GM21526 (cell line): ENCODE measurements at regions not wholly inside any gene's neighbourhood (a gene's known extent, or its start where the extent isn't known, plus 50 kb on each side); places are given as distances from the start of the nearest gene placed in this dataset.

Source experiments
- ATAC-seq: cut with Tn5 transposase; IDR thresholded peaks from one replicate; pipeline ENCODE4 v1.9.1; 2021; ENCODE audit warnings: moderate library complexity; ENCODE audit not compliant: unreplicated experiment, low FRiP score

DNA sequence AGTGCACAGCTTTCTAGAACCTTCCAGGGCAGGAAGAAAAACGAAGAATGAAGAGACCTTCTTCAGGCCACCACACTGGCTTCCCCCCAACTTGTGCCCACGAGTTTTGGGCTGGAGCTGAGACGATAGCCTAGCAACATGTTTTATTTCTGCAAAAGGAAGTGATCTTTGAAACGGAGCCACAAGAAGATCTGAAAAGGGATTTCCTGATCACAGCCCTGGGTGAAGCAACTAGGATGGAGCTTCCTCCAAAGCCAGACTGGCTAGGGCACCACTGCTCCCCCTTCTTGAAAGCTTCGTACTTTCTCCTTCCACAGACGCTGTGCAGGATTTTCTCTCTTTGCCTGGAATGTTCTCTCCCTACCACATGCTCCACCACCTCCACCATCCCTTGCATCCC is 418.3 kb downstream of the MED13L start:
- no peak for ATAC-seq

DNA sequence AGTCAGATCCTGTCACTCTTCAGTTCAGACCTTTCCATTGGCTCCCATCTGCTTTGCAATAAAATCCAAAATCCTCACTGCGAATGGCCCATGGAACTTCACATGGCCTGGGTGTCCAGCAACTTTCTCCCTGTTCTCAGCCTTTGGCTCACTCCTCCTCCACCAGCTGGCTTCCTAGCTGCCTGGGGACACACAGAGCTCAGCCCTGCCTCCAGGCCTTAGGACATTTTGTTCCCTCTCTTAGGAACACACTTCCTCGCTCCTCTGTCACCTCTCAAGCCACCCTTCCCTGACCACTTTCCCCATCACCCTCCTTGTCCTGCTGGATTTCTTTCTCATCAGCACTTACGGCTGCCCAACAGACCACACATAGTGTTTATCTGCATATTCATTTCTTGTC is 419.6 kb downstream of the MED13L start:
- no peak for ATAC-seq

DNA sequence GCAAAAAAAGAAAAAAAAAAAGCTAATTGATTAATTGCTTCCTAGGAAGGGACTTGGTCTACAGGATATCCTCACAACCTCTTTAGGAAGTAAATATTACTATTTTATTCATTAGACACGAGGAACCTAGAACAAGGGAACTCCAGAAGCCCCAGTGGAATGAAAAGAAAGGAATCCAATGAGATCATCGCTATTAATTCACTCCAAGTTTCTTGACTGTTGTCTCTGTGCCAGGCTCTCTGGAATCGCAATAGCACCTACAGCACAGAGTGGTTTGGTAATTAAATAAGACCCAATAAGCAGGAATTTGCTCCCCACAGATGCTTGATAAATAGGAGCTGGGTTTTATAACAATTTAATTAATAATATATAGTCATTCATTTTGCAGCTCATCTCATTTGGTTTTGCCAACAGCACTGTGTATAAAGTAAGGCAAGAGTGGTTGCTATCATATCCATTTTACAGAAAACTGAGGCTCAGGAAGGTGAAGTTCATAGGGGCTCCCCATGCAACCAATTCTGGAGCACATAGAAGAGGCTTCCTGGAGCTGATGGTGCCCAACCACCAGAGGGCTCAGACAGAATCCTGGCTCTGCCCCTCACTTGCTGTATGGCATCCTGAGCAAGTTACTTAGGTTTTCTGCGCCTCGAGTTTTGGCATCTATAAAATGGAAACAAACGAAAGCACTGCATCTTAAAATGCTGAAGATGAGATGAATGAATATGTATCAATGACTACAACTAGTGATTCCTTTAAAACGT is 420.2 kb downstream of the MED13L start:
- ATAC-seq, result no peak

GRCh38 chr12:115852054-115852453 is 425.4 kb downstream of the MED13L start:
- ATAC-seq, result no peak

DNA sequence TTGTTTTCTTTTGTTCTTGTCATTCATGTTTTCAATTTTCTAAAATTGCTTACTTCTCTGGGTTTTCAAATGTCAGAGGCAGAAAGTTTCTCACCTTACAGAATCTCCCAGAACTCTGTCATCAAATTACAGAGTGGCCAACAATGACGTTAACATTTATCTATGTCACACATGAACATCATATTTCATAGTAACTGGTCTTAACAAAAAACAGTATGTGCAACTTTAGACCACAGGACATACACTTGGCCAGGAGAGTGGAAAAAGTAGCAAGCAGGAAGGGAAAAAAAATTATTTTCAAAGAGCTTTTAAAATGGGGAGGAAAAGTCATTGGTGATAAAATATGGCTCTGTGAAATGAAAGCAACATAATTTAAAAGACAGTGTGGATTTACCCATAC is 426.5 kb downstream of the MED13L start:
- ATAC-seq, result no peak

DNA sequence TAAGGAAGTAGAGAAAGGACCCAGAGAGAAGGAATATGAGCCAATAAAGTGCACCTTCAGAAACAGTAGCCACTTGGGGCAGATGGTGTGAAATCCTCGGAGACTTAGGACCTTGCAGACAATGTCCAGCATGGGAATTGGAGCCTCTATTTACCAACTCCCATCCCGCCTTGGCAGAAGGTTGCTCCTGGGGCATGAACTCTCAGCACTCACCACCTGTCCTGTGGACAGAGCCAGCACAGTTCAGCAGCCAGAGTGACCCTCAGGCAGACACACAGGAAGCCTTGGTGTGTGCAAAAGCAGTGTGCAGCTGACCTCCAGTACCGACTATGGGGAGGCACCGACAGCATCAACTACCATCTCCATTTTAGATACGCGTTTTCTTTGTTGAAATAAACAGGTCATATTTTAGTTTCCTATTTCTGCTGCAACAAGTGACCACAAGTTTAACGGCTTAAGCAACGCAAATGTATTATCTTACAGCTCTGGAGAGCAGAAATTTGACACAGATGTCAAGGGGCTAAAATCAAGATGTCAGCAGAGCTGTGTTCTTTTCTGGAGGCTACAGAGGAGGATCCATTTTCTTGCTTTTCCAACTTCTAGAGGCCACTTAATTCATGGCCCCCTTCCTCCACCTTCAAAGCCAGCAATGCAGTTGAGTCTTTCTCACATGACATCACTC is 428.1 kb downstream of the MED13L start:
- ATAC-seq, result no peak

- ATAC-seq, result no peak
Observed at GRCh38 chr12:115847398-115847797, 430.1 kb downstream of the MED13L start.

- ATAC-seq, result no peak
Observed at GRCh38 chr12:115846516-115846915, 431.0 kb downstream of the MED13L start.

DNA sequence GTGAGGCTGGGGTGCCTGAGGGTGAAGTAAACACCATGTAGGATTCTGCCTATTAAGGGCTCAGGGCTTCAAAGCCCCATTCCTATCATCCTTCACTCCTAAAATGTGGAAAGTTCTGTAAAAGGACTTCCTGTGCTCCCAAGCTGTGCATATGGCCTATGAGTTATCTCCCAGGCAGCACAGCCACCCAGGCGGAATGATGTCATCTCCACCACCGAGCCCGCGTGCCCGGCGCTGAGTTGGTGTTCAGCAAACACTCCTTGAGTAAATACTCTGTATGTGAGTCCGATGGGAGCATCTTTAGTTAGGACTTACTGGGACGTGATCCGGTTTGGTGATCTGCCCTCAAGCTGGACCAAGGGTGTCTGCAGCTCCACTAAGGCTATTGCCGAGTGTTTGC is 437.3 kb downstream of the MED13L start:
- no peak for ATAC-seq

DNA sequence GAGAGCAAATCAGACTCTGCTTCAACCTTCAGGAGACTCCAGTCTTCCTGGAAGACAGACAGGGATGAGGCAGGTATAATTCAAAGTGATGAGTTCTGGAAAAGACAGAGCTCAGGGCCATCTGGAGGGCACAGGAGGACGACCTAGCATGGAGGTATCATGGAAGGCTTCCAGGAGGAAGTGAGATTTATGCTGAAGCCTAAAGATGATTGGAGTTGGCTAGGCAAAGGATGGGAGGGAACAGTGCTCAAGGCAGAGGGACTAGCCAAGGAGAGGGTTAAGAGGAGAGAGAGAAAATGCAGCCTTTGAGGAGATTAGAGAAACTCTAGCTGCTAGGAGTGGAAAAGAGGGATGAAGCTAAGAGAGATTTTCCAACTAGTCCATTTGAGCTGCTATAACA is 438.5 kb downstream of the MED13L start:
- no peak for ATAC-seq

DNA sequence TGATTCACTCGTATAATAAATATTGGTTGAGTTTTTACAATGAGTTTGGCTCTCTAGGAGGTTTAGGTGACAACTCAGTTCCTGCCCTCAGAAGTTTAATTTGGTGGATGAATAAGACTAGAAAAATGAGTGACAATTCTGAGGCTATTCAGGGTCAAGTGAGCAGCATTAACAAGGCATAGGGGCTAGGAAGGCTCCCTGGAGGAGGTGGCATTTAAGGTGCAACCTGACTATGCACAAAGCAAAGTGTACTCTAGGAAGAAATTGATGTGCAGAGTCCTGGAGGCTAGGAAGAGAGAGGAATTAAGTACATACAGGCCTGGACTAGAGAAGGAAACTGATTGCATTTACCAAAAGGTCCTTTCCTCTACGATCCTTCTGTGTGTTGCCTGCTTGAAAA is 440.3 kb downstream of the MED13L start:
- ATAC-seq, result no peak

DNA sequence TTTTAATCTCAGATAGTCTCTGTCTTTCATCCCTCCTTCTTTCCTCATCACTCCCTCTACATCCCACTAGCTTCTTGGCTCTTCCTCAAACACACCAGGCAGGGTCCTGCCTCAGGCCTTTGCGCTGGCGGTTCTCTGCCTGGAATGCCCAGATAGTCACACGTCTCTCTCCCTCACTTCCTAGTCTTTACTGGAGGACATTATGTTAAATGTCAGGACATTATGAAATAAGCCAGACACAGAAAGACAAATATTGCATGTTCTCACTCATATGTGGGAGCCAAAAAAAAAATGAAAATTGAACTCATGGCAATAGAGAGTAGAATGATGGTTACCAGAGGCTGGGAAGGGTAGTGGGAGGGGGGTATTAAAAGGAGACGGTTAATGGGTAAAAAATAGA is 442.0 kb downstream of the MED13L start:
- no peak for ATAC-seq

- ATAC-seq, result no peak
Observed at GRCh38 chr12:115833704-115834103, 443.8 kb downstream of the MED13L start.

DNA sequence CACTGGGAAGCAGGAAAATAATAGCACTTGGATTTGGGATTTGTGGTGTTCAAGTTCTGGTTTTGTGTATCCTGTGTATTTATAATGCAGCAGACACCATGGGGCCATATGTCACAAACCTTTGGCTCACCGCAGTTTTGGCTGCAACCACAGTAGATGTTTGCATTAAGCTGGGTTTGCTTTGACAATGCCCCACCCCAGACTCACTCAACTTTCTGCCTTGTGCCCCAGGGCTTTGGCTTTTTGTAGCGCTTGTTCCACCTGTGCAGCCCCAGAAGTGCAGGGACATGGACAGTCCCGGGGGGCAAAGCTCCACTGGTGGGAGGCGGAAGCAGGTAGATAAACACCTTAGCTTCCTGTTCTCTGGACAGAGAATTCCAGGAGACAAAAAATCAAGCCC is 446.9 kb downstream of the MED13L start:
- no peak for ATAC-seq

DNA sequence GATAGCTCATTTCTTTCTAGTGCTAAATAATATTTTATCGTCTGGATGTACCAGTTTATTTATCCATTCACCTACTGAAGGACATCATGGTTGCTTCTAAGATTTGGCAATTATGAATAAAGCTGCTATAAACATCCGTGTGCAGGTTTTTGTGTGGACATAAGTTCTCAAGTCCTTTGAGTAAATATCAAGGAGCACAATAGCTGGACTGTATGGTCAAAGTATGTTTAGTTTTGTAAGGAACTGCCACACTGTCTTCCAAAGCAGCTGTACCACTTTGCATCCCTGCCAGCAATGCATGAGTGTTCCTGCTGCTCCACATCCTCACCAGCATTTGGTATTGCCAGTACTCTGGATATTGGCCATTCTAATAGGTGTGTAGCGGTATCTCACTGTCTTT is 447.4 kb downstream of the MED13L start:
- no peak for ATAC-seq

- ATAC-seq, result no peak
Observed at GRCh38 chr12:115828168-115828567, 449.3 kb downstream of the MED13L start.

DNA sequence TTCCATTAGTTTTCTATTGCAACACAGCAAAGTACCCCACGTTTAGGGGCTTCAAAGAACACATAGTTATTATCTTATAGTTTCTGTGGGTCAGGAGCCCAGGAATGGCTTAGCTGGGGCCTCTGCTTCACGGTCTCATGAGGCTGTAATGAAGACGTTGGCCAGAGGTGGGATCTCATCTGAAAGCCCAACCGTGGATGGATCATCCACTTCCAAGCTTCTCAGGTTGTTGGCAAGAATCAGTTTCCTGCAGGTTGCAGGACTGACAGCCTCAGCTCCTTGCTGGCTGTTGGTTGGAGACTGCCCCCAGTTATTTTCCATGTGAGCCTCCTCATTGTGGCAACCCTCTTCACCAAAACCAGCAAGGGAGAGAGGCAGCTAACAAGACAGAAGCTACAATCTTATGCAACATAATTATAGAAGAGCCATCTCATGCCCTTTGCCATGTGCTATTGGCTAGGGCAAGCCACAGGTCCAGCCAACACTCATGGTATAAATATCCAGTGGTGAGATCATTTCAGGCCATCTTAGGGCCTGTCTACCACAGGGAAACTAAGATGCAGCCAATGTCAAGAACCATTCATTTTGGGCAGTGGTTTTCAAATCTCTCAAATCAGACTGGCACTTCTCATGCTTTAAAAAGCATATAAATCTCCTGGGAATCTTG is 452.4 kb downstream of the MED13L start:
- no peak for ATAC-seq

DNA sequence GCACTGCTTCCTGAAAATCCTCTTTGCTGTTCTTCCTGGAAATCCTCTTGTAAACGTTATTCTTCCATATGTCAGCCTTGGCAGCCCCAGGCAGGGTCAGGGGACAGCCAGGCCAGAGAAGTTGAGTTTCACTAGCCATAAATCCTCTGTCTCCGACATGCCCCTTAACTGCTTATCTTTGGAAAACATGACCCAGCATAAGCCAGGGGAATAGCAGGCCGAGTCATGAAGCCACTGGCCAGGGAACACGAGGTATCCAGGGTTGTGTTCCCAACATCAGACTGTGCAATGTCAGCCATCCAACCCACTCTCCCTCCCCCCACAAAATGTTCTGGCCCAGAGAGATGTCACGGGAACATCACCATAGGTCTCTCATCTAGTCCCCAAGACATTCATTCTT is 453.9 kb downstream of the MED13L start:
- no peak for ATAC-seq

GRCh38 chr12:115820656-115821055 is 456.8 kb downstream of the MED13L start:
- no peak for ATAC-seq

DNA sequence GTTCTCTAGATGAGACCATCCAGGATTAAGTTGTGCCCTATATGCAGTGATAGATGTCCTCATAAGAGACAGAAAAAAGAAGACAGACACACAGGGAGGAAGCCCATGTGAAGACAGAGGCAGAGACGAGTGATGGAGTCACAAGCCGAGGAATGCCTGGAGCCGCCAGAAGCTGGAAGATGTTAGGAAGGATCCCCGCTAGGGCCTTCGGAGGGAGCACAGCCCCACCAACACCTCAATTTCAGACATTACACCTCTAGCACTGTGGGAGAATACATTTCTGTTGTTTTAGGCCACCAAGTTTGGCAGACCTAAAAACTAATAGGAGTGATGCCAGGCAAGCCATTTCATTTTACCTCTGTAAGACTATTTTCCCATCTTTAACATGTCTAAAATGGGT is 458.5 kb downstream of the MED13L start:
- ATAC-seq, result no peak

- no peak for ATAC-seq
Observed at GRCh38 chr12:115817389-115817788, 460.1 kb downstream of the MED13L start.

DNA sequence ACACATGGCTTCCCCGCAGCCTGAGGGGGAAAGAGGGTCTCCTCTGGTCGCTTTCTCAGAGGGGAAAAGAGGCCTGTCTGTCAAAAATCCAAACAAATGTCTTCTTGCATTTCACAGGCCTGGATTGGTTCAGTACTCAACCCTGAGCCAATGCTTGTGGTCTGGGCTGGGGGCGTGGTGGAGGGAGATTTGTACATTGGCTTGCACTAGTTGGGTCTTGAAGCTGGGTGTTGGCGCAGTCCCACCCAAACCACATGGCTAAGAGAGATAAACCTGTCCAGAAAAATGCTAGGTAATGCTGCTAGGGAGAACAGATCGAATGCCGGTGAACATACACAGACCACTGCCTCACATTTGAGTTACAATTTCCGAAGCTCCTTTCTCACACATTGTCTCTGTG is 461.6 kb downstream of the MED13L start:
- no peak for ATAC-seq
